Stimulated activated CD4-positive, alpha-beta T cell treated with anti-CD3 and anti-CD28 coated beads, TNF-alpha, amount 100 ng/mL, for 1 hour (primary cell): ENCODE measurements at regions not wholly inside any gene's neighbourhood (a gene's known extent, or its start where the extent isn't known, plus 50 kb on each side); places are given as distances from the start of the nearest gene placed in this dataset.

ENCODE experiments used
- DNase-seq, 3 donors: peaks; one replicate each; pipeline ENCODE4 v3.0.0-alpha.2; 2020; ENCODE audit warnings: low read depth in 3 of 3, low spot score in 1 of 3

DNA sequence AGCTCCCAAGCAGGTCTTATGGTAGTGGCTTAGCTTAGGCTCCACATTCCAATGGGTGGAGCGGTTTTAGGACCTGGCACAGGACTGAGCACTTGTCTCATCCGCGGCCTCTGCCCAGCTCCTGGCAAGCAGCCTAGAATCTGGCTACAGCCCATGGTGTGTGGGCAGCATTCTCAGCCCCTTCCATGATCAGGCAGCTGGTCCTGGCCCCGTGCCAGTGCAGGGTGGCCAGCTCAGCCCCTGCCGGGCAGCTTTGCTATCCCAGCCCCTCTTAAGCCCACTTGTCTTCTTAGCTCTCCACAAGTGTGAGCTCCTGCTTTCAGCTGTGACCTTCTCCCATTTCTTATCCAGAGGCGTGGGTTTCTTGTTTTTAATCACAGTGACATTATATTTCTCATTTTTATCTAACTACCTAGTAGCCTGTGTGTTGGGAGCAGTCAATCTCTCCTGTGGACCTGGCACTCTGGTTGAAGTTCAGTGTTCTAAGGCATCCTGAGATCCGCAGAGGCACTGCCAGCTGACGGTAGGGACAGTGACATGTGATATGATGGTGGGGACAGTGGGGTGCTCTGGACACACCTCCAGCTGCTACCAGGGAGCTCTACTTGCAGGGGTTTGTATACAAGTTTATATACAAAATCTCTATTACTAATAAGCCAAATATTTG, 84.5 kb upstream of the PRNP start:
- no peak for DNase-seq

DNA sequence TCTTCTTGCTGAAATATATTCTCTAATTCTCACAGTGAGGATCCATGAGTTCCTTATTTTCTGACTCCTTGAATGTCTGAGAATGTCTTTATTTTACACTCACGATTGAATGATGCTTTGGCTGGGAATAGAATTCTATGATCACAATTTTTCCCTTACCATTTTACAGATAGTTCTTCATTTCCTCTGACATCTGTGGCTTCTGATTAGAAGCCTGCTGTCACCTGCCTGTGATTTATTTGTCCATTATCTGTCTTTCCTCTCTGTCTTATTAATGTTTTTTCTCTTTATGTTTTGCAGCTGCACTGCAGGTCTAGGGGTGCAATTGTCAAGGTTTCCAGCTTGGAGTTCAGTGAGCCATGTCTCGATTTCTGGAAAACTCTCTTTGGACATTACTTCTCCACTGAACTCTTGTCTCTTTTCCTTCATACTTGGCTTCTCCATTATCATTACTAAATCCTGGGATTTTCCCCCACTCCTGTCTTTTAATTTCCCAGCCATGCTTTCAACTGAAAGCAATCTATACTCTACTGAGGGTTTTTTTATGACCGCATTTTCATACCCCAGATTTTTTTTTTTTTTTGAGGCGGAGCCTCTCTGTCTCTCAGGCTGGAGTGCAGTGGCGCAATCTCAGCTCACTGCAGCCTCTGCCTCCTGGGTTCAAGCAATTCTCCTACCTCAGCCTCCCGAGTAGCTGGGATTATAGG, 85.8 kb upstream of the PRNP start:
- DNase-seq = no peak

GRCh38 chr20:4597215-4597614, 89.0 kb upstream of the PRNP start:
- no peak for DNase-seq

DNA sequence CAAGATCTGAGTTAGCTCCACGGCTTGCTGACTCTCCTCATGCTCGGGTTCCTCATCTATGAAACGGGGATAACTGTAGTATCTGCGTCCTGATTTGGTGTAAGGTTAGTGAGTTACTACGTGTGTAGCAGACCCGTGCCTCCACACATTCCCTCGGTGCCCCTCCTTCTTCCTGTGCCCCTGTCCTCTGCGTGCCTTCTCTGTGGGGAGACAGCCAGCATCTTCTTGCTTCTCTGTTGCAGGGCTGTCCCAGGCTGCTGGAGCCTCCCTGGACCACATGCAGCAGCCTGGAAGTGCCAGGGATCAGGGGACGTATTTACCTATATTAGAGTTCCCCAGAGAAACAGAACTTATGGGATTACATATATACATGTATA, 93.1 kb upstream of the PRNP start:
- no peak for DNase-seq

- peak; percentile 6 to 49 (median 13) for DNase-seq
Measured at GRCh38 chr20:4592316-4593148, 93.7 kb upstream of the PRNP start.

- DNase-seq = no peak
Measured at GRCh38 chr20:4591975-4592315, 94.3 kb upstream of the PRNP start.

GRCh38 chr20:4585758-4586157, 100.5 kb upstream of the PRNP start:
- no peak for DNase-seq

DNA sequence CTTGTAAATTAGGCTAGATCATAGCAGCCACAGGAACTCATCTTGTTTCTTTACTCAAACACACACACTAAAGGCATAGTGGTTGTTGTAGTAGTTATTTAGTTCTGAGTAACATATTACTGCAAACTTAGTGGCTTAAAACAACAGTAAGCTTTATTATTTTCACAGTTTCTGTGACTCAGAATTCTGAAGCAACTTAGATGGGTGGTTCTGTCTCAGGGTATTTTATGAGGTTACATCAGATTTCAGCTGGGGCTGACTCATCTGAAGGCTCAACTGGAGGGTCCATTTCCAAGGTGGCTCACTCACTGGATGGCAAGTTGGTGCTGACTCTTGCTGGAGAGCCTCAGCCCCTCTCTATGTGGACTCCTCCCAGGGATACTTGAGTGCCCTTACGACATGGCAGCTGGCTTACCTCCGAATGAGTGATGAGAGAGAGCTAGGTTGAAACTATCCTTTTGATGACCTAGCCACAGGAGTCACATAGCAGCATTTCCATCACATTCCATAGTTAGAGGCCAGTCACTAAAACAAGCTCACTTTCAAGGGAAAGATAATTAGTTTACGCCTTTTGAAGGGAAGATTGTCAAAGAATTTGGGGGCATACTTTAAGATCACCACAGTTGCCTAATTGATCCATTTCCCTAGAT, 101.0 kb upstream of the PRNP start:
- no peak for DNase-seq

- no peak for DNase-seq
Measured at GRCh38 chr20:4584510-4584909, 101.7 kb upstream of the PRNP start.

GRCh38 chr20:4581838-4582237, 104.4 kb upstream of the PRNP start:
- no peak for DNase-seq

GRCh38 chr20:4578375-4578774, 107.9 kb upstream of the PRNP start:
- no peak for DNase-seq

DNA sequence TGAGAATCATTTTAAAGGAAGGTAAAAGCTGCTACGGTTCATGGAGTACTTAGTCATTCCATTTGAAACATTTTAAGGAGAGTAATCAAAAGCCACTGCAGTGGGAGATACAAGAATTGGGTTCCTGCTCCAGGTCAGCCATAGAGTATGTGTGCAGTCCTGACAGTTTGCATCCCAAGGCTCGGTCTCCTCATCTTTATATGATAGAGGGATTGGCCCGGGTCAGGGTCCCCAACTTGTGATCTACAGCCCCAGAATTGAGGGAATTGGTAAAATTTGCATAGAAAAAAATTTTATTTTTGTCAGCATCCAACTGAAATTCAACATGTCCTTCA, 111.9 kb upstream of the PRNP start:
- no peak for DNase-seq

DNA sequence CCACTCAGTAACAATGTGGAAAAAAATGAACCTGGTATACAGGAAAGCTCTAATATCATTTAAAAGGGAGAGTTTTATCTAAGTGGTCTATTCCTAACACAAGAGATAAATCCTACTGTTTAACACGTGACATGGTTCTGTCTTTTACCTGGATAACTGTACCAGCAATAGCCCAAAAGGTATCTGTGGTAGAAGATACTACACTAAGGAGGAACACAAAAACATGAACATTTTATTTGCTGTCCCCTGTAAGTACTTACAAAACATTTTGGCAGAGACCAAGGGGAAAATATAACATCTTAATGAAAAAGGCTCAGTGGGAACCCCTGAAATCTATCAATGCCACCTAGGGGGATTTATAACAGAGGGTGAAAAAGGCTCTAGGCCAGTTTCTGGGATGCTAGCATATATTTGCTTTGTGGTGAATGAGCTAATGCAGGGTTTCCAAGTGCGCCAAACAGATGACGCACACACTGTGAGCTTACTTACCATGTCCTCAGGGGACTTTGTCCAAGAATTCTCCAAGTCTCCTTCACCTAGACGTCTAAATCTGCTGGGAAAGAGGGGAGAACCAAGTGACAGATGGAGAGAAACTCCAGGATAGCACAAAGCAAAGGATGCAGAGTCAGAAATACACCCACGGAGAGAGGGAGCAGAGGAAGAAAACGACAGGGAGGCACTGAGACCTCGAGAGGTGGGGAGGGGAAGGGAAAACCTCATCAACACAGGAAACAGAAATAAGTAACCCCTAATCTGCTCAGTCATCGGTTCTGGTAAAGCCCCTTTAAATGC, 112.5 kb upstream of the PRNP start:
- no peak for DNase-seq

GRCh38 chr20:4571759-4572531, 114.3 kb upstream of the PRNP start:
- DNase-seq = no peak

DNA sequence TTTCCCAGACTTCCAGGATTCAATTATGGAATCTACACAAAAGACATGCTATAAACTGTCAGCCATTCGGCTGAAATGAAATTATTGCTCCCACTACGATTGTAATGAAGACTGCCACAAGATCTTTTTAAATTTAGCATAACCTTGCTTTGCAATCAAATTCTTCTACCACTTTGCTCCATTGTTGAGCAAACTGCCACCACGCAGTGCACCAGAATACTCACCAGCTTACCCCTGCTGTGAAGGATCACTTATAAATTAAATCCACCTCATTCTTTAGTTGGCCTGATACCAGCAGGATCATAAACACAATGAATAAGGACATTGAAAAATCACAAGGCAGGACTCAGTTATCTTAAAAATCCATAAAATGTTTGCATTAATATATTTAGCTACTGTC, 116.4 kb upstream of the PRNP start:
- DNase-seq = no peak

GRCh38 chr20:4569092-4569491, 117.2 kb upstream of the PRNP start:
- no peak for DNase-seq

GRCh38 chr20:4568361-4568959, 117.8 kb upstream of the PRNP start:
- no peak for DNase-seq

DNA sequence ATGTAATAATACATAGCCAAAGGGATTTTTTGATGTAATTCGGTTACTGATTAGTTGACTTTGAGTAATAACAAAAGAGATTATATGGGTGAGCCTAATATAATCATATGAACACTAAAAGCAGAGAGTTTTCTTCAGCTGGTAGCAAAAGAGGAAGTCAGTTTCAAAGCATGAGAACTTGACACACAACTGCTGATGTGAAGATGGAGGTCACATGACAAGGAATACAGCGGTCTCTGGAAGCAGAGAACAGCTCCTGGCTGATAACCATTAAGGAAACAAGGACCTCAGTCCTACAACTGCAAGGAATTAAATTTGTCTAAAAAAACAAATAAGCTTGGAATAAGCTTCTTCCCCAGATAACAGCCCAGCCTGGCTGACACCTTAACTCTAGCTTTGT, 119.1 kb upstream of the PRNP start:
- DNase-seq = no peak

- no peak for DNase-seq
Measured at GRCh38 chr20:4563534-4563933, 122.7 kb upstream of the PRNP start.

DNA sequence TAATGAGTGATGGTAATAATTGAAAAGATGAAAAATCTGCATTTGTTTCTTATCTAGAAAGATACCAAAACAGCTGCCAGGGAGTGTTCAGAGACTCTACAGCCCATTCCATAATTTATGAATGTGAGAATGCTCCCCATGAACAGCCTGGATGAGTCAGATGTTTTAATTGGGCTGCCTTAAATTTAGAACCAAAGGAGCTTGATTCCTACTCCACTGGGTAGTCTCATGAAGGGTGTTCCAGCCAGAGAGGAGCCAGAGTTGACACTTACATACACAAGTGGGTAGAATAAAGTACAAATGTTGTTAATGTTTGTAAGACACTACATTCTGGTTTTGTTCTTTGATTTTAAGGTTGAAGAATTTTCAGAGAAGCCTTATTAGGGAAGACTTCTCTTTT, 123.2 kb upstream of the PRNP start:
- DNase-seq = no peak
